MM.1S (cell line): ENCODE measurements at regions not wholly inside any gene's neighbourhood (a gene's known extent, or its start where the extent isn't known, plus 50 kb on each side); places are given as distances from the start of the nearest gene placed in this dataset.

Experiments
- EZH2phosphoT487 ChIP-seq: fragments of 300-600 bp; sonication (generic); IDR thresholded peaks from 2 replicates; pipeline ENCODE4 v1.6.1; 2018; ENCODE audit warnings: antibody characterized with exemption, low read length
- TF ChIP-seq, protein P1 (sequence below): fragments of 300-600 bp; sonication (generic); IDR thresholded peaks from 2 replicates; pipeline ENCODE4 v1.5.1; 2016; ENCODE audit warnings: antibody characterized with exemption, low read length, mixed read lengths

DNA sequence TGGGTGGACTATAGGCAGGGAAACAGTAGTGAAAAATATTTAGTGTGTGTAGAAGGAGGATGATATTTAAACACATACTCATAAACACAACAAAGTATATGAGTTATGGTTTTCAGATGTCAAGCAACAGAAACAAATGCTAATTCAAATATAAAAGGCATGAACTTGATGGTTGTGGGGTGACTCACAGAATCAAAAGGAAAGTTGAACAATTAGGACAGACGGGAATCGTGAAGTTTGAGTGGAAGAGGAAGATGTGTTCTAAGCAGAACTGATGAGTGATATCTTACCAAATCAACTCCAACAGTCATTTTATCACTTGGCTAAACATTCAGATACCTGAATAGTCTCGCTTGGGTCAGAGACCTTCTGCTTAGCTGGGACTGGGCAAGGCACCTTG is 53.6 kb upstream of the ITGA6 start:
- TF ChIP-seq, protein P1, sequence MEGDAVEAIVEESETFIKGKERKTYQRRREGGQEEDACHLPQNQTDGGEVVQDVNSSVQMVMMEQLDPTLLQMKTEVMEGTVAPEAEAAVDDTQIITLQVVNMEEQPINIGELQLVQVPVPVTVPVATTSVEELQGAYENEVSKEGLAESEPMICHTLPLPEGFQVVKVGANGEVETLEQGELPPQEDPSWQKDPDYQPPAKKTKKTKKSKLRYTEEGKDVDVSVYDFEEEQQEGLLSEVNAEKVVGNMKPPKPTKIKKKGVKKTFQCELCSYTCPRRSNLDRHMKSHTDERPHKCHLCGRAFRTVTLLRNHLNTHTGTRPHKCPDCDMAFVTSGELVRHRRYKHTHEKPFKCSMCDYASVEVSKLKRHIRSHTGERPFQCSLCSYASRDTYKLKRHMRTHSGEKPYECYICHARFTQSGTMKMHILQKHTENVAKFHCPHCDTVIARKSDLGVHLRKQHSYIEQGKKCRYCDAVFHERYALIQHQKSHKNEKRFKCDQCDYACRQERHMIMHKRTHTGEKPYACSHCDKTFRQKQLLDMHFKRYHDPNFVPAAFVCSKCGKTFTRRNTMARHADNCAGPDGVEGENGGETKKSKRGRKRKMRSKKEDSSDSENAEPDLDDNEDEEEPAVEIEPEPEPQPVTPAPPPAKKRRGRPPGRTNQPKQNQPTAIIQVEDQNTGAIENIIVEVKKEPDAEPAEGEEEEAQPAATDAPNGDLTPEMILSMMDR: no peak
- no peak for TF ChIP-seq EZH2phosphoT487
